HAP-1 (cell line): ENCODE measurements at regions not wholly inside any gene's neighbourhood (a gene's known extent, or its start where the extent isn't known, plus 50 kb on each side); places are given as distances from the start of the nearest gene placed in this dataset.

ENCODE experiments used
- DNase-seq, 2 experiments: peaks; one replicate each; pipeline ENCODE4 v3.0.0-alpha.2; 2016 to 2020; ENCODE audit warnings: low spot score in 2 of 2
- H3K27me3 ChIP-seq: fragments of 250-450 bp; sonication (Bioruptor Pico); 2 replicates; pipeline ENCODE4 v1.5.1; 2020; ENCODE audit warnings: low read depth, mild to moderate bottlenecking, moderate library complexity
- H3K36me3 ChIP-seq: fragments of 250-450 bp; sonication (Bioruptor Pico); replicated peaks from 2 replicates; pipeline ENCODE4 v1.5.1; 2020; ENCODE audit warnings: mild to moderate bottlenecking
- H3K4me1 ChIP-seq: fragments of 250-450 bp; sonication (Bioruptor Pico); 2 replicates; pipeline ENCODE4 v1.5.1; 2020; ENCODE audit warnings: mild to moderate bottlenecking
- H3K4me3 ChIP-seq: fragments of 250-450 bp; sonication (Bioruptor Pico); 2 replicates; pipeline ENCODE4 v1.5.1; 2020; ENCODE audit warnings: mild to moderate bottlenecking, moderate library complexity
- H3K9me3 ChIP-seq: fragments of 250-450 bp; sonication (Bioruptor Pico); 2 replicates; pipeline ENCODE4 v1.5.1; 2020; ENCODE audit warnings: mild to moderate bottlenecking, moderate library complexity
- in situ Hi-C: fragments of 300-500 bp; cut with MboI; formaldehyde crosslinking; loops from 3 replicates; pipeline ENCODE4 v1.14.3; 2020; ENCODE audit warnings: low sequenced_read_pairs, inconsistent platforms, mixed read lengths

DNA sequence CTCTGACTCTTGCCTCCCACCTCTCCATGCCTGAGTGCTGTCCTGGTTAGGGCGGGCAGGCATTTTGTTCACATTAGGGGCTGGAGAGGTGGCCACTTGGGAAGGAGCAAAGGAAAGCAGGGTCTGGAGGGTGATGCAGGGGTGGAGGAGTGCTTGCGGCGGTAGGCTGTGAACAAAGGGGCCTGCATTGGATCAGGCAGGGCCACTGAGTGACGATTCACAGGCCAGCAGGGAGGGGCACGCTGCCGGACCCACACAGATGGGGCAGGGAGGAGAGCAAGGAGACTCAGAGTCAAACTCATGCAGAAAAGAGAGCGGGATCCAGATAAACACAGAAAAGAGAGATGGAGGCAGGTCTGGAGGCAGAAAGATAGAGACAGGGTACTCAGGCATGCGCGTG lies 58.4 kb upstream of the TBX3 start:
- in situ Hi-C loops = no loop called here
- Histone ChIP-seq H3K9me3 (no peaks in the 10 kb centered on the region), H3K4me1 (no peaks in the 10 kb centered on the region), H3K27me3 (no peaks in the 10 kb centered on the region), H3K36me3 (no peaks in the 10 kb centered on the region), H3K4me3 (no peak overlapping the region)
- no peak for DNase-seq

DNA sequence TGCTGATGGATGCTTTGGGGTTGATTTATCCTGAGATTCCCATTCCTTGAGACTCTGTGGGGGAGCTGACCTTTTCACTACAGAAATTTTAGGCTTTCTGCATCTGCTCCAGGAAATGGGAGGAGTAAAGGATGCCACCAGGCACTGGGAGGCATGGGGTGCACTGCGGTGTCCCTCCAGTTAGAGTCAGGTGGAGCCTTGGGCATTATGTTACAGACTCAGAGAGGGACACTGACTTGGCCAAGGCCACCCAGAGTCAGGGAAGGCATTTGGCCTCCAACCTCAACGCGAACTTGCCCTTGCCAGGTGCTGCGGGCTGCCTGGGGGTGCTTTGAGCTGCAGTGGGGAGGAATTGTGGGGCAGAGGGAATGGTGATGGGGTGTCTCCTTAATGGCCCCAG lies 58.0 kb upstream of the TBX3 start:
- no peaks in the 10 kb centered on the region for H3K4me1 ChIP-seq
- DNase-seq = no peak
- in situ Hi-C loops = no loop called here

DNA sequence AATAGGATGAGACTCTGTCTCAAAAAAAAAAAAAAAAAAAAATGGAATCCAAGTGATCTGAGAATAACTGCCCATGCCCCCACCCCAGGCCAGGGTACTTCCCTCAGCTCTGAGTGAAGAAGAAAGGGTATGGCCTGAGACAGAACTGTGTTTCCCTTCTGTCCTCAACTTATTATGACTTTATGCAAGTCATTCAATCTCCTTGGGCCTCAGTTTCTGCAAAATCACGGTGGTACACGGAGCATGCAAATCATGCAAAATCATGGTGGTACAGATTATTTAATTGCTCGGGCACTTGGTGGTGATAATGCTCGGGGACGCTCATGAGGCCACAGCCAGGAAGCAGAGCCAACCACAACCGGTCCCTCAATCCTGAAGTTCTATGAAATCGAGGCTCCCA lies 56.5 kb upstream of the TBX3 start:
- no peaks in the 10 kb centered on the region for H3K4me1 ChIP-seq
- in situ Hi-C loops = no loop called here
- DNase-seq = no peak
- H3K36me3 ChIP-seq = no peaks in the 10 kb centered on the region
- no peaks in the 10 kb centered on the region for H3K9me3 ChIP-seq
- H3K4me3 ChIP-seq = no peak overlapping the region
- H3K27me3 ChIP-seq = no peaks in the 10 kb centered on the region

More for the DNA sequence above, 58.0 kb upstream of the TBX3 start:
- H3K4me3 ChIP-seq = no peak overlapping the region
- no peaks in the 10 kb centered on the region for H3K27me3 ChIP-seq
- no peaks in the 10 kb centered on the region for H3K36me3 ChIP-seq
- H3K9me3 ChIP-seq = no peaks in the 10 kb centered on the region

DNA sequence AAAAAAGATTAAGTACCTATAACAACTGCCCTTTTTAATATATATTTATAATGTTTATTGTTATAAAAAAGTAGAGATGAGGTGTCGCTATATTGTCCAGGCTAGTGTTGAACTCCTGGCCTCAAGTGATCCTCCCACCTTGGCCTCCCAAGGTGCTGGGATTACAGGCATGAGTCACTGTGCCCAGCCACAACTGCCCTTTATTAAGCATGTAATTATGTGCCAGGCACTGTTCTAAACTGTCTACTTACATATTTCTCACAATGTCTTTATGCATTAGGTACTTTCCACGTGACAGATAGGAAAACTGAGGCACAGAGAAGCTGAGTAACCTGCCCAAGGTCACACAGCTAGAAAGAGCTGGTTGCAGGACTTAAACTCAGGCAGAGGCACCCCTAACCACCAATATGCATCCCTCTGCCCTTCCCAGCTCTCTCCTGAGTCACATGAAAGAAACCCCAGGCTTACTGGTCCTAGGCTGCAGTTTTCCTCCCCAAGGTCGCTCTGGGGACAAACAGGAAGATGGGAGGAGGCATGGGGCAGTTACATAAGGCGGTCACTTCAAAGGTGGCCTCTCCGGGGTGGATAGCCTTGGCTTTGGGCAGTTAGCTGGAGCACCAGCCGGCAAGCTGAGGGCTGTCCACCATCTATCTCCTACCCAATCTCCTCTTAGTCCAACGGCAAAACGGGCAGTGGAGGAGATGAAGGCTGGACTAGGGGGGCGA lies 54.6 kb upstream of the TBX3 start:
- in situ Hi-C loops = no loop called here
- no peaks in the 10 kb centered on the region for H3K27me3 ChIP-seq
- no peak for DNase-seq
- H3K9me3 ChIP-seq = peaks cover 3% of the 10 kb centered on the region; the same call in 1 of the 2 replicates
- no peak overlapping the region for H3K4me3 ChIP-seq
- no peaks in the 10 kb centered on the region for H3K36me3 ChIP-seq
- no peaks in the 10 kb centered on the region for H3K4me1 ChIP-seq

DNA sequence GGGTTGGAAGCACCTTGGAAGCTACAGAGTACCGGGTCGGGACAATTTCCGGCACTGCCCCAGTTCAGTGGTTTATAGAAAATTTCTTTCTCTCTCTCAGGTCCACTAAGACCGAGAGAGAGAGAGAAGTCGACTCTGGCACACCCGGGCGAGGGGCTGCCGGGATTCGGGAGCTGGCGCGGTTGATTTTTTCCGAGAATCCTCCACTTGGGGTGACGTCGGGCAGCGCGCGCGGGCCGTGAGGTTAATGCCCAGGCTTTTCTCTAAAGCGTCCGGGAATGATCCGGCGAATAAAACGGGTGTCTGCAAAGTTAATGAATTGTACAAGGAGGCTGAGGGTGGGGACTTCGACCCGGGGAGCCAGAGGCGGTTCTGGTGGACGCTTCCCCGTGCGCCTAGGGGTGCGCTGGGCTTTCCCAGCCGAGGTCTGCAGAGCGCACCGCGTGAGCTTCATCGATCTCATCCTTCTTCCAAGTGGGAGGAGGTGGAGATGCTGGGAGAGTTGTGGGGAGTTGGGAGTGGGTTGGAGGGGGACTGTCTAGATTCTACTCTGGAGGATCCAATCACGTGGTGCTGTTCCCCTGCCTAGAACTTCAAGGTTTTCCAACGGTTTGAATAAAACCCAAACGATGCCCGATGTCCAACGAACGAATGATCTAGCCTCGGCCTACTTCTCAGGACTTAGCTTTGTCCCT lies 51.9 kb upstream of the TBX3 start:
- in situ Hi-C loops = no loop called here
- no peak for DNase-seq
- Histone ChIP-seq H3K27me3 (no peaks in the 10 kb centered on the region), H3K4me1 (no peaks in the 10 kb centered on the region), H3K4me3 (no peak overlapping the region), H3K36me3 (no peaks in the 10 kb centered on the region), H3K9me3 (peaks cover 3% of the 10 kb centered on the region; the same call in 1 of the 2 replicates)

DNA sequence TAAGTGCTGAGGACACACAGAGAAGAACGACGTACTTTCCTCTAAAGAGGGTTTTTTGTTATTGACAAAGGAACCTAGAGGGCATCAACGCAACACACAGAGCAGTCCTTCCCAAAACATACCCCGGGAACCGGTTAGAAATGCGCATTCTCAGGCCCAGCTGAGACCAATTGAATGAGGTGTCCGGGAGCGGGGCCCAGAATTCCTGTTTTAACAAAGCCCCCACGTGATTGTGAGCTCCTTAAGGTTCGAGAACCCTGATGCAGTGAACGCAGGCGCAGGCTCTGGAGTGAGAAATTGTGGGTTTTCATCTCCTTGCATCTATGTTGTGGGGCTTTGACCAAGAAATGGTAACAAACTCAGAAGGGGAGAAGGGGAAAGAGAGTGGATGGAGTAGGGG lies 51.0 kb upstream of the TBX3 start:
- H3K36me3 ChIP-seq = no peaks in the 10 kb centered on the region
- no peak for DNase-seq
- no peaks in the 10 kb centered on the region for H3K27me3 ChIP-seq
- no peak overlapping the region for H3K4me3 ChIP-seq
- H3K4me1 ChIP-seq = no peaks in the 10 kb centered on the region
- H3K9me3 ChIP-seq = peaks cover 3% of the 10 kb centered on the region; the same call in 1 of the 2 replicates
- in situ Hi-C loops = no loop called here

DNA sequence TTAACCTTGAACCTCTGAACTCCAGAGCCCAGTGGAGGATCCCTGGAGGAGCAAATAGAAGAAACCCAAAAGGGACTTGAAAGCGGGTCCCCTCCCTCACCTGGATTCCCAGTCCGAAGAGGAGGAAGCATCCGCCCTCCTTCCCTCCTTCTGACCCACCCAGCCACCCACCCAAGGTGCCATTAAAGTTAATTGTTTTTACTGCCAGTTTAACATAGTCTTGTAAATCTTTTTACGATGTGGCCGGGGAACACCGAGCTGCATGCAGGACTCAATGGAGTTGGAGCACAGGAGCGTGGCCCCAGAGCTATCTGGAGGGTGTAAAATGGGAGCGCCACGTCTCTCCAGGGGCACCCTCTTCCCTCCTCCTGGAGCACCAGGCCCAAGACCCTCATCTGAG lies 49.9 kb upstream of the TBX3 start:
- Histone ChIP-seq H3K36me3 (no peaks in the 10 kb centered on the region), H3K9me3 (peaks cover 3% of the 10 kb centered on the region; the same call in 1 of the 2 replicates), H3K27me3 (no peaks in the 10 kb centered on the region), H3K4me1 (no peaks in the 10 kb centered on the region), H3K4me3 (no peak overlapping the region)
- no peak for DNase-seq
- in situ Hi-C loops = no loop called here
